Neural progenitor cell (in vitro differentiated cells): ENCODE measurements at regions not wholly inside any gene's neighbourhood (a gene's known extent, or its start where the extent isn't known, plus 50 kb on each side); places are given as distances from the start of the nearest gene placed in this dataset.

ENCODE experiments used
- CTCF ChIP-seq: fragments of 200-600 bp; sonication (generic); IDR thresholded peaks from 2 replicates; pipeline ENCODE4 v1.5.1; 2017; ENCODE audit warnings: antibody characterized with exemption, mild to moderate bottlenecking
- EZH2 ChIP-seq: fragments of 200-600 bp; sonication (generic); IDR thresholded peaks from 2 replicates; pipeline ENCODE4 v1.6.1; 2017; ENCODE audit warnings: antibody characterized with exemption, mild to moderate bottlenecking, moderate library complexity

GRCh38 chr4:188818300-188818699 lies 679.1 kb downstream of the TRIML1 start:
- TF ChIP-seq CTCF, result no peak
- no peak for TF ChIP-seq EZH2
